ENCODE measurements at regions not wholly inside any gene's neighbourhood (a gene's known extent, or its start where the extent isn't known, plus 50 kb on each side); places are given as distances from the start of the nearest gene placed in this dataset.

- no peak for DNase-seq
These were observed 129.9 kb upstream of the B3GAT1 start for GRCh38 chr11:134541951-134542350.

GRCh38 chr11:134541355-134541754, 129.3 kb upstream of the B3GAT1 start:
- DNase-seq = no peak

DNA sequence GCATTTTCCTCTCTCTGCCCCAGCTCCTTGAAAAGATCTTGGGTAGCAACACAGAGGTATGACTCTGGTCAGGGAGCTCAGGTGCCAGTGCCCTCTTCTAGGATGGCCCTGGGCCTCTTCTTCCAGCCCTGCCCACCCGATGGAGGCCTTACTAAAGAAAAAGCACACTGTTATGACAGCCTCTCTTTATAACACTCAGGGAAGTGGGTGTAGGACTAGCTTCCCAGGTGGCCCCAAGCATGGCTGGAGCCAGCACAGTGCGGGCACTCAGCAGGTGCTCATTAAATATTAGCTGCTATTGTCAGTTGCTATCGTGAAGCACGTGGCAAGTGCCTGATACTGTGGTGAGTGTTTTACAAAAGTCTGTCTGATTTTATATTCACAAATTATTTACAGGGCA, 127.2 kb upstream of the B3GAT1 start:
- no peak for DNase-seq

- no peak for DNase-seq
These were observed 126.7 kb upstream of the B3GAT1 start for GRCh38 chr11:134538742-134539141.

GRCh38 chr11:134537941-134538340, 125.9 kb upstream of the B3GAT1 start:
- no peak for DNase-seq

- no peak for DNase-seq
These were observed 125.3 kb upstream of the B3GAT1 start for GRCh38 chr11:134537296-134537695.

DNA sequence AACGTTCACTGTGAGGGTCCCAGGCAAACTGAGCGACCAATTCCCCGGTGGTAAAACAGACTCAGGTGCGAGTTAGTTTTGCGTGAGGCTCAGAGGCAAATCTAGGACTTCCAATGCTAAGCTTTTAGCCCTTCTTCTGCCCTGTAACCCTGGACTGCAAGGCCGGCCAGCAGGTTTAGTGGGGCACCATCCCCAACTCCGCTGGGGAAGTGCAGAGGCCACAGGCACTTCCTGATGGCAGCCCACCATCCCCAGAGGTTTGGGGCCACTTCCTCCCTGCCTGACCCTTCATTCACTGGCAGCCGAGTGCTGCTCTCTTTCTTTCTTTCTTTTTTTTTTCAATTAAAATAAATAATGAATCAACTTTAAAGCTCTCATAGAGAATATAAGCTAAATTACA, 124.6 kb upstream of the B3GAT1 start:
- DNase-seq = no peak

DNA sequence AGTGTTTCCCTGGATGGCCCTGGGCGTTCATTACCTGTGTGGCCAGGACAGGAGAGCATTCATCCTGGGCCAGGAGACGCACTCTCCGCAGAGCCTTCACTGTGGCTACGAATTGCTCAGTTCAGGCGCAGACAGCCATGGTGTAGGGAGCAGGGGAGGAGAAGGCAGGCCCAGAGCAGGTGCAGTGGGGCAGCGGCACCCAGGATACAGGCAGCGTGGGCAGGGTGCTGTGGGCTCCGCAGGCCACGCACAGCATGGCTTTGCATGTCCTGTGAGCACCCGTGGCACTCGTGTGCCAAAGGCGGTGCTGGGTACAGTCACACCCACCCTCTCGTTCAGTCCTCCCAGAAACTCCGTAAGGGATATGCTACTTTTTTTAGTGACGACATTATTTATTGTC, 124.2 kb upstream of the B3GAT1 start:
- no peak for DNase-seq

DNA sequence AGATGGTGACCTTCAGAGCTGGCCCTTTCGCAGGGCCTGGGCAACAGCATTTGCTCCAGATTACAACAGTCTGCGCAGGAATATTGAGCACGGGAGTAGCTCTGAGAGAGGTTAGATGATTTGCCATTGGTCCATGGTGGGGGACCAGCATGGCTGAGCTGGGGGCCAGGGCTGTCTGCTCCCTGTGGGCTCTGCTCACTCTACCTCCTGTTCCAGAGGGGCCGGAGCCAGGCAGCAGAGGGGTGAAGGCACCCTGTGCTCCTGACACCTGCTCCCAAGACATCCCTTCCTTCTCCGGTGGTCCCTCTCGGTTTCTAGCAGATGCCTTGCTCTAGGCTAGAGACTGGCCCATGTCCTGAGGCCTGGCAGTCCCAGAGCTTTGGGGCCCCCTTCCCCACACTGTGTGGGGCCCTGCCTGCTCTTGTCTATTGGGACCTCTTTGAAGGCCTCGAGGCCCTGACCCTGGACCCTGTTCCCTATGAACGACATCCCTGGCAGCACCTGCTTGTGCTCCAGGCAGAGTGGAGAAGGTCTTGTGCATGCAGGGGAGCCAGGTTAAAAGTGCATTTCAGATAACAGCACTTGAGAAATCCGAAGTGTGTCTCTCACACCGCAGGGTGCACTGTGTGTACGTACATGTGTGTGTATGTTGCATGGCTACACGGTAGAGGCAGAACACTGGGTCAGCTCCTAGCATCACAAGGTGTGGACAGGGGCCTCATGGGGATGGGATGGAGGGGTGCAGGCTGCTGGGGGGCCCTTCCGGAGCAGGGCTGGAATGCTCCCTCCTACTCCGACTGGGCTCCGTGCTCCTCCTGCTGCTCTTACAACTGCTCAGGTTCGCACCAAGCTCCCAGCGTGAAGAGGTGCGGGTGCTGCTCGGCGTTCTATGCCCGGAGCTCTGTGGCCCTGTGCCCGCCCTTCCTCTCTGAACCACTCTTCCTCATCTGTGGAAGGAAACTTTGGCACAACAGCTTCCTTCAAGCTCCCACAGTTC, 123.3 kb upstream of the B3GAT1 start:
- DNase-seq = no peak

GRCh38 chr11:134533511-134533910, 121.5 kb upstream of the B3GAT1 start:
- no peak for DNase-seq

DNA sequence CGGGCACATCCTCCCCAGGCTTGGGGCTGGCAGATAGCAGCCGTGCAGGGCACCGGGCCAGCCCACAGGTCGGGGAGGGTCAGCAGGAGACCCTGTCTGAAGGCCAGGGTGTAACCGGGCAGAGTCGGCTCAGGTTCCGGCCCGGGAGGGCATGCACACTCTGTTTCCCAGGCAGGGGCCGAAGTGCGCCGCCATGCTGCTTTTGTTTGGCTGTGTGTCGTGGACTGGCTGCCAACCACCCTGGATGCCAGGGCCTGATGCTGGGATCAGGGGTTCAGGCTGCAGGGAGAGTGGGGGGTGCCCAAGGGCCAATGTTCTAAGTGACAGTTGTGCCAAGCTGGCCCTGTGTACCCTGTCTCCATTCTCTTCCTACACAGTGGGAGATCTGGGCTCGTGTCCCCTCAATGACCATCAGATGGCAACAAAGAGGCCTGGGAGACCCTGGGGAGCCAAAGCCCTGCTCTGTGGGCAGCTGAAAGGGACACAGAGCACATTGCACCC, 120.9 kb upstream of the B3GAT1 start:
- DNase-seq = no peak

- no peak for DNase-seq
These were observed 120.3 kb upstream of the B3GAT1 start for GRCh38 chr11:134532131-134532920.

GRCh38 chr11:134531327-134532130, 119.5 kb upstream of the B3GAT1 start:
- no peak for DNase-seq

DNA sequence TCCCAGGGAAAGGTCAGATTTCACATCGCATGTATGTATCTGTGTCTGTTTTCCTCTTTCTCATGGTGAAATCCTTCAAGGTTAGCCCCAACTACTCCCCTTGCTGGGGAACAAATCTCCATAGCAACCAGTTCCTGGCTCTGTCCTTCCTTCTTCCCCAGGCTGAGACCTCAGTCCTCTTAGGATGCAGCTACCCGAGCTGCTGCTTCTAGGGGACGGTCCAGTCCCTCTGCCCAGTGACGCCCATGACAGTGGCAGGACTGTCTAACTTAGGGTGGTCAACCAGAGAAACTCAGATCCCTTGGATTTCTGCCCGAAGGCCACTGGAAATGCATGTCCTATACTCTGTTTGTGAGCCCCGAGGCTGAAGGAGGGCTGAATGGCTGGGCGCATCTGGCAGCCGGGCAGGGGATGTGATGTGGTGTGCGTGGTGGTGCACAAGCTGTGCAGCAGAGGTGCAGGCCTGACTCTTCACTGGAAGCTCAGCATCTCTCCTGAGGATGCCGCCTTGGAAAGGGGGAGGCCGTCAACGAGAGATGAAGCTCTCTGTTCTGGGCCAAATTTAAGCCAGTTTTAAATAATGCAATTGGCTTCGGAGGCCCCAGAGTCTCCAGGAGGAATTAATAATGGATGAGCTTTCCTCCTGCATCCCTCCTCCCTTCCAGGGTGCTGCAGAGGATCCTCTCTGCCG, 118.7 kb upstream of the B3GAT1 start:
- no peak for DNase-seq

DNA sequence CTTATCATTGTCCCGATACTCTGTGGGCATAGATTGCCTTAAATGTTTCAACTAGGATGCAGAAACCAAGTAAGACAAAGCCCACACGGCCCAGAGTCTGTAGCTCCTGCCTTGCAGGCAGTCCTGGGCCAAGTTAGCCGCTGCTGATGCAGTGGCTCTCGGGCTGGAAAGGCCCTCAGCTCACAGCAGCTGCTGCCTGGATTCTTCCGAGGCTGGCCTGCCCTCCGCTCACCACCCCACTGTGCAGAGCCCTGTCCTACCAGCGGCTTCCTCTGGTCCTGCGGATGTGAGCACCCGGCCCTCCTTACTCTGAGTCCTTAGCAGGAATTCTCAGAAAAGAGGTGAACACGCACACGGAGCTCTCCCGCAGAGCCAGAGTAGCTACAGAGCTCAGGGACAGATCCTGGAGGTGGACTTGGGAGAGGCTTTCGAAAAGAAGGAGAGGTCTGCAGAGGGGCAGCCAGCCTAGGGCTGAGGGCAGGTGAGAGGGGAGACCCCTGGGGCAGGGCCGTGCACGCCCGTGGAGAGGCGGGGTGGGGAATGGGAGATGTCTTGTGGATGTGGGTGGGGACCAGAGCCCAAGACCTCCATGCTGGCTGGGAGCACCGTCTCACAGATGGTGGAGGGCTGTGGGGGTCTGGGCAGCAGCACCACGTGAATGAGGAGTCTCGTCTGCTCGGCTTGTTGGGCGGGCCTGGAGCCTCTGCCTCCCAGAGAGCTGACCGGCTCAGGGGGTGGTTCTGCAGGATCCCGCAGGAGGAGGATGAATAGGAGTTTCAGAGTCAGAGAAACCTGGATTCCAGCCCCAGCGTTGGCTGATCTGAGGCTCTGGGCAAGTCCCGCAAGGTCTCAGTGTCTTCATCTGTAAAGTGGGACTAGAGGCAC, 117.4 kb upstream of the B3GAT1 start:
- no peak for DNase-seq

DNA sequence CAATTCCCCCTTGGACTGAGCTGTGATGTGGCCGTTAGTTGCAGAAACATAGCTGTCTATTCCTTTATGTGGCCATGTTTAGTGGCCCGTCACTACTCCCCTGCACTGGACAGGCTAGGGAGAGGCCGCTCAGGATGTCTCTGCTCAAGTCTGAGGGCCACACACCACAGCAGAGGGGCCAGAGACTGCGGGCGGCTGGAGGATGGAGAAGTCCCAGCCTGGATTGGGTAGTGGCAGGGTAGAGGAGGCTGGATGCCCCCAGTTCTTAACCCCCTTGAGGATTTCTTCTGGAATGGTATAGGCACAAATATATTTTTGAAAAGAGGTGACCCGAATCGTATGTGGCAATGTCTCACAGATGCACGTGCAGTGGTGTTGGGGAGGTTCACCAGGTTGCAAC, 116.4 kb upstream of the B3GAT1 start:
- no peak for DNase-seq

DNA sequence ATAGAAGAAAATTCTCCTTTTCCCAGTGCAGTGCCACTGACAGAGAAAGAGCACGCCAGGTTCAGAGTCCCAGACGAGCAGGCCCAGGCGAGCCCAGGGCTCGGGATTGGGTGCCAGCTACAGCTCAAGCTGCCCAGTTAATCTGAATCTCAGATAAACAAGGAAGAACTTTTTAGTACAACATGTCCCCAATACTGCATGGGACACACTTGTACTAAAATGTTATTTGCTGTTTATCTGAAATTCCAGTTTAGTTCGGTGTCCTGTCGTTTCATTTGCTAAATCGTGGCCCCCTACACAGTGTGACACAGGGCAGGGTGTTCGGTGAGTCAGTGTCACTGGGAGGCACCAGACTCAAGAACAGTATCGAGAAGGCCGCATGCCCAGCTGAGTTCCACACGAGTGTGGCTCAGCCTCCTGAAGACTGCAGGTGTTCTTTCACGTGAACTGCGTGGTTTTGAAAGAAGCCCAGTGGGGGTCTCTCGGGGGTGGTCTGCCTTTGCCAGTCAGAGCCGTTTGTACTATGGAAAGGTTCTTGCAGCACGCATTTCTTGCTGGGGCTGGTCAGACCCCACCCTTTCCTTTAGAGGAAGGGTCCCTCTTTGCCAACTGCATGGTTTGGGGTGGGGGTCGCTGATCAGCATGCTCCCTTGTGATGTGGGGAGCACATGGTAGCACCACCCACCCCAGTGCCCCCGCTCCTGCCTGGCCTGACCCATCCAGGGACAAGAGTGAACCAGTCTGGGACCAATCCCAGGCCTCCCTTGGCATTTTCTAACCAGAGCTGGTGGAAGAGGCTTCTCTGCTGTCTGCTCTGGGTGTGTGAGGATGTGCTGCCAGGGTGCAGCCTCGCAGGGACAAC, 115.6 kb upstream of the B3GAT1 start:
- DNase-seq = no peak

DNA sequence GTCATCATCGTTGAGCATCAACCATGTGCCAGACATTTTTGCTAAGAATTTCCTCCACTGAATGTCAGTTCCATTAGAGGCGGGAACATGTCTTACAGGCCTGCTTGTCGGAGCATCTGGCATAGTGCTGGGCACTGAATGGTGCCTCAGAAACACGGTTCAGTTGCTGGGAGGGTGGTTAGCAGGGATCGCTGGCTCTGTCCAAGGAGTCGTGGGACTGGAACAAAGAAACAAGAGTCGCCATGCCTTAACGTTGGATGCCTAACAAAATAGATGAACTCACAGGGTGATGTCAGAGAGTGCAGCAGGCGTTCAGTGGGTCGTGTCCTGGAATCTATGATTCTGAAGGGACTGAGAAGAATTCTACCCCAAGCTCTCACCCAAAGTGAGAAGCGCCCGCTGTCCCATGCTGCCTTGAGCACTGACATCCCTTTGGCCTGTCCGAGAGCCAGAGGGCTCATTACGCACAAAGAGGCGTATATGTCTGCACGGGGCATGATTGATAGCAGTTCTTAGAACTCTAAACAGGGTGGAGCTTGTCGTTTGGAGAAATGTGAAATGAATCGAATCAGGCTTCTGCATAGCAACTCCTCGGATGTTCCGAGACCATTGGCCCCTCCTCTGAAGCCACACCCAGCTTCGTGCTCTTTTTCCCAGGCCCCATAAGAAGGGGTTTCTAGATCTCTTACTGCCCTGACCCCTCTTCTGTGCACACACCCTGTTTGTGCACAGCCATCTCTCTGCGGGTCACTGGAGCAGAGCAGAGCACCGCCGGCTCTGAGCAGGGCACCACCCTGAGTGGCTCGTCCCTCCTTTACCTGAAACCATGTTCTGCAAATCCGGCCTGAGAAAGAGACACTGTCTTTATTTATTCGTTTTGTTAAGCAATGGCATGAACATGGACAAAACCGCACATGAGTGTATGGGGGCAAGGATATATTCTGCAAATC, 113.1 kb upstream of the B3GAT1 start:
- DNase-seq = no peak

DNA sequence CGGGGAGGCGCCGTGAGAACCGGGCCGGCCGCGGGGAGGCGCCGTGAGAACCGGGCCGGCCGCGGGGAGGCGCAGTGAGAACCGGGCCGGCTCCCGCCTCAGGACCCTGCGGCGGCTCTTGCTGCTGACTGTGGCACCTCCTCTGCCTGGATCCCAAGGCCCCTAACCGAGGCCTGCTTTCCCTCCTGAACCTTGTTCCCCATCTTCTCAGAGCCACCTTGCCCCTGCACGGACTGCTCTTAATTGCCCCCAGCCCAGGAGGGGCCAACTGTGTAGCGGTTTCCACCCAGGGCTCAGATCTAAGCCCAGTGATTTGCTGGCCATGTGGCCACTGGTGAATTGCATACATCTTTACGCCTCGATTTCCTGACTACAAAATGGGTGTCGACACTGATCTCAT, 112.2 kb upstream of the B3GAT1 start:
- no peak for DNase-seq

Measured in CD4-positive, alpha-beta T cell treated with Interleukin-17A for 4 hours (primary cell).